SK-N-MC (cell line): ENCODE measurements at regions not wholly inside any gene's neighbourhood (a gene's known extent, or its start where the extent isn't known, plus 50 kb on each side); places are given as distances from the start of the nearest gene placed in this dataset.

ENCODE experiments used
- EZH2 ChIP-seq: fragments of 200-600 bp; sonication (generic); IDR thresholded peaks from one replicate; pipeline ENCODE4 v1.6.1; 2017; ENCODE audit warnings: antibody characterized with exemption
- FOXP2 ChIP-seq: optimal IDR thresholded peaks from 2 replicates; pipeline ENCODE3; 2011; ENCODE audit warnings: mild to moderate bottlenecking, moderate library complexity; ENCODE audit not compliant: insufficient read depth; ENCODE audit errors: extremely low read length, control extremely low read depth
- POLR2AphosphoS5 ChIP-seq: IDR thresholded peaks from 2 replicates; pipeline ENCODE4 v1.6.1; 2012; ENCODE audit warnings: mild to moderate bottlenecking, low read depth, low read length, borderline replicate concordance

- TF ChIP-seq POLR2AphosphoS5, result no peak
- TF ChIP-seq EZH2, result no peak
- TF ChIP-seq FOXP2, result no peak
Measured at GRCh38 chr3:34504775-34505174, 706.3 kb downstream of the PDCD6IP start.
